ENCODE measurements at regions not wholly inside any gene's neighbourhood (a gene's known extent, or its start where the extent isn't known, plus 50 kb on each side); places are given as distances from the start of the nearest gene placed in this dataset.

DNA sequence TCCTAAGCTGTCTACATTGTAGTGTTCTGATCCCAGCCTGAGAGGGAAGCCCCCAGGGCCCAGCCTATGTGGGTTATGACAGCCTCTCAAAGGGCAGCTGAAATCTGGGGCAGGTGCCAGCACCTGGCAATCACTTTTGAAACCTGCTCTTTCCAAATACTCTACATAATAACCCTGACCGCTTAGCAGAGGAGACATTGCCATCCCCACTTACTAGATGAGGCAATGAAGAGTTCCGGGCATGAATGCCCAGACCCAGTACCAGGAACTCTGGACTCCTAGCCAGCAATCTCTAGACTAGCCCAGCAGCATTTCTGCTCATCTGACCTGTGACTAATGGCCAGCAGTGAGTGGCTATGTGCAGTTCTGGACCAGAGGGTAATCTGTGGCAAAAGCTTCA lies 412.4 kb upstream of the CADM1 start:
- WGBS, 2 donors = 77% methylated on average over 1 of the region's 2 CpGs; no CpG with 5 or more reads in 1 of the 2 donors
- TF ChIP-seq POLR2A (IDR thresholded peaks at IDR 0.05) (no peak), EP300 (IDR thresholded peaks at IDR 0.05) (peak in 1 of 4 donors; percentile 40)
- peak in 1 of 2 donors; percentile 69 for DNase-seq

DNA sequence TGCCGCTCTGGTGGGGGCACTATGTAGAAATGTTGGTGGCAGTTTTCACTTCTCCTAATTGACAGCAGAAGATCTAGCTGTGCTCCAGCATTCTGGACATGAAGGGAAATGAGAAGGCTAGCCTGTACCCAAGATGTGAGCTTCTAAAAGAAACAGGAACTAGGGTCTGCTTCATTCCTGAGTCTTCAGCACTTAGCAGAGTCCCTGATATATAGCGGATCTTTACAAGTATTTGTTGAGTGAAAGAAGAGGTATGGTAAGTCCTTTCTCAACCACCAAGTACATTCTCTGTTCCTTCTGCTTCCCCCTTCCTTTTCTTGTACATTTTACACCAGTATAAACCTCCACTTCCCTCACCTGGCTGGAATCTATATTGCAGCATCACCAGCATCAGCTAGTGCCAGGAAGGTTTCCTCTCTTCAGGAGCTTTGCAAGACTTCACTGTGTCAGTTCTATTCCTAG lies 408.3 kb upstream of the CADM1 start:
- Histone ChIP-seq H3K36me3 (no peaks in the 10 kb centered on the region), H3K4me3 (no peak overlapping the region), H3K4me1 (no peaks in the 10 kb centered on the region), H3K27ac (no peak overlapping the region), H3K27me3 (no peaks in the 10 kb centered on the region), H3K9me3 (no peaks in the 10 kb centered on the region)
- 81 to 88% methylated on average over 2 of the region's 2 CpGs for WGBS, 2 donors
- ATAC-seq (ENCODE audit: low FRiP score in 2 of 2) (peak in 1 of 2 donors; percentile 55), DNase-seq (peak in 1 of 2 donors; percentile 14)
- no peak for TF ChIP-seq POLR2A (IDR thresholded peaks at IDR 0.05)
- TF ChIP-seq, protein P1, sequence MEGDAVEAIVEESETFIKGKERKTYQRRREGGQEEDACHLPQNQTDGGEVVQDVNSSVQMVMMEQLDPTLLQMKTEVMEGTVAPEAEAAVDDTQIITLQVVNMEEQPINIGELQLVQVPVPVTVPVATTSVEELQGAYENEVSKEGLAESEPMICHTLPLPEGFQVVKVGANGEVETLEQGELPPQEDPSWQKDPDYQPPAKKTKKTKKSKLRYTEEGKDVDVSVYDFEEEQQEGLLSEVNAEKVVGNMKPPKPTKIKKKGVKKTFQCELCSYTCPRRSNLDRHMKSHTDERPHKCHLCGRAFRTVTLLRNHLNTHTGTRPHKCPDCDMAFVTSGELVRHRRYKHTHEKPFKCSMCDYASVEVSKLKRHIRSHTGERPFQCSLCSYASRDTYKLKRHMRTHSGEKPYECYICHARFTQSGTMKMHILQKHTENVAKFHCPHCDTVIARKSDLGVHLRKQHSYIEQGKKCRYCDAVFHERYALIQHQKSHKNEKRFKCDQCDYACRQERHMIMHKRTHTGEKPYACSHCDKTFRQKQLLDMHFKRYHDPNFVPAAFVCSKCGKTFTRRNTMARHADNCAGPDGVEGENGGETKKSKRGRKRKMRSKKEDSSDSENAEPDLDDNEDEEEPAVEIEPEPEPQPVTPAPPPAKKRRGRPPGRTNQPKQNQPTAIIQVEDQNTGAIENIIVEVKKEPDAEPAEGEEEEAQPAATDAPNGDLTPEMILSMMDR (IDR thresholded peaks at IDR 0.05) = peak in 1 of 6 experiments; percentile 18

More for the DNA sequence above, 412.4 kb upstream of the CADM1 start:
- no peak overlapping the region for H3K4me3 ChIP-seq
- peaks cover 0 to 10% (median 4%) of the 10 kb centered on the region in 4 donors for H3K4me1 ChIP-seq
- H3K36me3 ChIP-seq = no peaks in the 10 kb centered on the region
- no peaks in the 10 kb centered on the region for H3K9me3 ChIP-seq
- no peaks in the 10 kb centered on the region for H3K27me3 ChIP-seq
- ATAC-seq (ENCODE audit: low FRiP score in 2 of 2) = no peak
- H3K27ac ChIP-seq = no peak overlapping the region

DNA sequence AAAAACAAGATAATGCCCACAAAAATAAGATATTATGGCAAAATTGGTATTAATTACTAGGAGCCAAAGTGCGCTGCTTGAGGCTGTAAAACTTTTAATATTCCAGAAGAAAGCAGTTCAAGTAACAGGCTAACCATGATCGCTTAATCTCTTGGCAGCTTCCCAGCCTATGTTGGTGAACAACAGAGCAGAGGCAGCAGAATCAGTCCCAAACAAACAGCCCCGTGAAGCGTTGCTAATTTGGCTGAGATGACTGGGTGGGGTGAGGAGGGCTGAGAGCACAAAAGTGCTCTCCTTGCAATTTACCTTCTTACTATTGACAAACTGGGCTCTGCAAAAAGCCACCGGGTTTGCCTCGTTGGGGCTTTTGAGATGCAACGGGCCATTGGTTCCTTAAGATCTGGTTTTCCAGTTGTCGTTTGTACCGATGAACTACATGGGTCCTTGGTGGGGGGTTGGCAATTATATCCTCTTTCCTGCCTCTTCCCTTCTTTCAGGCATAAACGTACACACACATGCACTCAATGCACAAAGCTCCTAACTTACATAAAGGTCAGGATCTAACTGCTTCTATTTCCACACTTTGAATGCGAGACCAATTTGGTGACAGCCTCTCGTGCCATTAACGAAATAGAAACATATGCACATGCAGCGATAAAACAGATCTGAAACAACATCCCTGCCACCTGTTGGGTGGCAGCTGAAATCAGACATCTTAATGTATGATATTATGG lies 407.6 kb upstream of the CADM1 start:
- Histone ChIP-seq H3K27ac (no peak overlapping the region), H3K4me3 (no peak overlapping the region), H3K4me1 (no peaks in the 10 kb centered on the region), H3K9me3 (no peaks in the 10 kb centered on the region), H3K27me3 (no peaks in the 10 kb centered on the region), H3K36me3 (no peaks in the 10 kb centered on the region)
- DNase-seq (no peak), ATAC-seq (ENCODE audit: low FRiP score in 2 of 2) (no peak)
- TF ChIP-seq POLR2A (IDR thresholded peaks at IDR 0.05) = no peak
- TF ChIP-seq EP300 (IDR thresholded peaks at IDR 0.05) = no peak
- TF ChIP-seq, protein P1 (IDR thresholded peaks at IDR 0.05) = no peak
- no peak for TF ChIP-seq POLR2AphosphoS5 (IDR thresholded peaks at IDR 0.05)
- 78 to 81% methylated on average over 14 of the region's 14 CpGs for WGBS, 2 donors

DNA sequence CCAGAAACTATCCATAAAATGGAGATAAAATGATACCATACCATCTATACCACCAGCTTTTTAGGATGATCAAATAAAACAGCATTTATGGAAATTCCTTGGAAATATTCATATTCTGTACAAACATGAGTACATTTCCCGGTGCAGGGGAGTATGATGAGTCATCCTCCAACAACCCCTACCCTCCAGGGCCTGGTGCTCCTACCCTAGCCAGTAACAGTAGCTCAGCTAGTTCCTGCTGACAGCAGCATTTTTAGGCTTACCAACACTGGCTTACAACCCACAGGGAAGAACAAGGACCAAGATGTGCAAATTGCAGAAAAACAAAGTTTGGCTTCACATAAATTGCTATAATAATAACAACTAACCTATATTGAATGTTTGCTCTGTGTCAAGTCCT lies 406.2 kb upstream of the CADM1 start:
- Histone ChIP-seq H3K27me3 (no peaks in the 10 kb centered on the region), H3K4me3 (no peak overlapping the region), H3K27ac (no peak overlapping the region), H3K36me3 (no peaks in the 10 kb centered on the region), H3K9me3 (no peaks in the 10 kb centered on the region), H3K4me1 (no peaks in the 10 kb centered on the region)
- no peak for ATAC-seq (ENCODE audit: low FRiP score in 2 of 2)
- DNase-seq = no peak
- TF ChIP-seq POLR2A (IDR thresholded peaks at IDR 0.05) = no peak
- TF ChIP-seq POLR2AphosphoS5 (IDR thresholded peaks at IDR 0.05) = no peak
- TF ChIP-seq, protein P1 (IDR thresholded peaks at IDR 0.05) = no peak
- no peak for TF ChIP-seq EP300 (IDR thresholded peaks at IDR 0.05)
- WGBS, 2 donors = 73 to 86% methylated on average over 1 of the region's 1 CpG

DNA sequence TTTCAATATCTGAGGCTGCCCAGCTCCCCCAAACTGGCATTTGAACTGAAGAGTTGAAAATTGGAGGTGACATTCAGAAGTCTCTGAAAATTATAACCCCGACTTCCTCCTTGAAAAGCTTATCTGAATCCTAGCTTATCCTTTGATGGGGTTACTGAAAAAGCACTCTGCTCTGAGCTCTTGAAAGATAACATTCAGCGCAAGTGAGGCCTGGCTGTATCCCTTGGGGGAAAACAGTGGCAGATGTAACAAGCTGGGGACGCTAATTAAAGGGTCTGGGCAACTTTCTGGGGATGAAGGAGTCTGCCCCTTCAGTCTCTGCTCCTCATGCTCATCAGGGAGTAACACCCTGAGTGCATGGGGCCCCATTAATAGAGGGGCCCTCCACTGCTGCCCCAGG lies 402.0 kb upstream of the CADM1 start:
- 45 to 60% methylated on average over 3 of the region's 3 CpGs for WGBS, 2 donors
- Histone ChIP-seq H3K27ac (no peak overlapping the region), H3K4me1 (no peaks in the 10 kb centered on the region), H3K36me3 (no peaks in the 10 kb centered on the region), H3K9me3 (no peaks in the 10 kb centered on the region), H3K27me3 (no peaks in the 10 kb centered on the region), H3K4me3 (no peak overlapping the region)
- no peak for ATAC-seq (ENCODE audit: low FRiP score in 2 of 2)
- DNase-seq = no peak
- TF ChIP-seq POLR2AphosphoS5 (IDR thresholded peaks at IDR 0.05) = no peak
- TF ChIP-seq, protein P1 (IDR thresholded peaks at IDR 0.05) = no peak
- TF ChIP-seq POLR2A (IDR thresholded peaks at IDR 0.05) = no peak
- no peak for TF ChIP-seq EP300 (IDR thresholded peaks at IDR 0.05)
